ENCODE measurements at regions not wholly inside any gene's neighbourhood (a gene's known extent, or its start where the extent isn't known, plus 50 kb on each side); places are given as distances from the start of the nearest gene placed in this dataset.
"Not testable (repeated sequence)": the region's sequence is repeated elsewhere in the genome, so short reads cannot be mapped to it uniquely, and the experiment has no call there.

DNA sequence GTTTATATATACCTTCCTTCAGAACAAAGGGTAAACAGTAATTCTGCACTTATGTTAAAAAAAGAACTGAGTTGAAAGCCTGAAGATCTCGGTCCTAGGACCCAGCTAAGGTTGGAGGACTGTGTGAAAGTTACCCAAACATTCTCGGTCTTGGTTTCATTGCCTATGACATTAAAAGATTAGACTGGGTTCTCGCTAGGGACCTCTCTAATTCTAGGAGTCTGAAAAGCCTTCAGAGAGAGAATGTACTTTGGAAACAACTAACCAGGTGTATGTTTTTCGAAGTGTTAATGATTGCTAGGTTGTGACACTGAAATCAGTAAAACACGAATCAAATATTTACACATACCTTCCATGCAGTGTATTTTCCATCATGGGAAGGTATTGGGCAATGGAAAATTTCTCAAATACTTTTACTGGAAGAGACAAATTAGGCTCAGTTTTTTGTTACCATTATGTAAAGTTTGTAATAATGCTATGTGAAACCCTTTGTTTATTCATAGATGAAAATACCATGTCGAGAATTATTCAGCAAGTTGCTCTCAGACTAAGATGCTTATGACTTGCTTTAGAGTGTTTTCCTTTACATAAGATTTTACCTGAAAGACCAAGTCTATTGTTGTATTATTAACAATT lies 113.7 kb upstream of the LOC128125822 start:
- DNase-seq: no peak
- Mint-ChIP-seq H3K27me3 (peaks cover 9% of the 10 kb centered on the region), H3K4me3 (no peak overlapping the region), H3K36me3 (no peaks in the 10 kb centered on the region), H3K9me3 (peaks cover 0 to 1% (median 0%) of the 10 kb centered on the region in 7 donors), H3K4me1 (no peaks in the 10 kb centered on the region), H3K27ac (no peak overlapping the region)
- Histone ChIP-seq H3K4me1 (ENCODE audit: control insufficient read depth, insufficient read depth, low read length, poor library complexity, severe bottlenecking) (no peaks in the 10 kb centered on the region), H3K36me3 (ENCODE audit: control insufficient read depth, insufficient read depth, low read length) (no peaks in the 10 kb centered on the region), H3K4me3 (ENCODE audit: low read depth, low read length) (no peak overlapping the region), H3K27ac (ENCODE audit: insufficient read depth, low read length, poor library complexity, severe bottlenecking) (no peak overlapping the region), H3K27me3 (ENCODE audit: control insufficient read depth, insufficient read depth, low read length) (no peaks in the 10 kb centered on the region), H3K9me3 (ENCODE audit: control insufficient read depth in 2 of 2, low read length in 2 of 2) (no peaks in the 10 kb centered on the region)
- ATAC-seq (ENCODE audit: low read depth in 2 of 2): no peak

DNA sequence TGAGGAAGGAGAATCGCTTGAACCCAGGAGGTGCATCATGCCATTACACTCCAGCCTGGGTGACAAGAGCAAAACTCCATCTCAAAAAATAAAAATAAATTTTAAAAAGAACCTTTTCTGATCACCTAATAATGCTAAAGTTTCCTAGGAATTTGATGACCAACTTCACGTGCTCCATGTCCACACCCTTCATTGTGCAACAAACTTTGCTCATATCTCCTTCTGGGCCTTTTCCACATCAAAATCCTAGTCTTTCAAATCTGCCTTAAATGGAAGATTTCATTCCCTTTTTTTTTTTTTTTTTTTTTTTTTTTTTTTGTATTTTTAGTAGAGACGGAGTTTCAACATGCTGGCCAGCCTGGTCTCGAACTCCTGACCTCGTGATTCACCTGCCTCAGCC lies 112.5 kb upstream of the LOC128125822 start:
- peaks cover 9% of the 10 kb centered on the region for H3K27me3 Mint-ChIP-seq
- Histone ChIP-seq H3K4me3 (ENCODE audit: low read depth, low read length) (no peak overlapping the region), H3K36me3 (ENCODE audit: control insufficient read depth, insufficient read depth, low read length) (no peaks in the 10 kb centered on the region), H3K27me3 (ENCODE audit: control insufficient read depth, insufficient read depth, low read length) (no peaks in the 10 kb centered on the region), H3K9me3 (ENCODE audit: control insufficient read depth in 2 of 2, low read length in 2 of 2) (no peaks in the 10 kb centered on the region), H3K4me1 (ENCODE audit: control insufficient read depth, insufficient read depth, low read length, poor library complexity, severe bottlenecking) (no peaks in the 10 kb centered on the region), H3K27ac (ENCODE audit: insufficient read depth, low read length, poor library complexity, severe bottlenecking) (no peak overlapping the region)
- DNase-seq (no peak), ATAC-seq (ENCODE audit: low read depth in 2 of 2) (no peak)
- no peaks in the 10 kb centered on the region for H3K4me1 Mint-ChIP-seq
- no peak overlapping the region for H3K4me3 Mint-ChIP-seq
- no peaks in the 10 kb centered on the region for H3K36me3 Mint-ChIP-seq
- H3K27ac Mint-ChIP-seq: no peak overlapping the region
- no peaks in the 10 kb centered on the region for H3K9me3 Mint-ChIP-seq

DNA sequence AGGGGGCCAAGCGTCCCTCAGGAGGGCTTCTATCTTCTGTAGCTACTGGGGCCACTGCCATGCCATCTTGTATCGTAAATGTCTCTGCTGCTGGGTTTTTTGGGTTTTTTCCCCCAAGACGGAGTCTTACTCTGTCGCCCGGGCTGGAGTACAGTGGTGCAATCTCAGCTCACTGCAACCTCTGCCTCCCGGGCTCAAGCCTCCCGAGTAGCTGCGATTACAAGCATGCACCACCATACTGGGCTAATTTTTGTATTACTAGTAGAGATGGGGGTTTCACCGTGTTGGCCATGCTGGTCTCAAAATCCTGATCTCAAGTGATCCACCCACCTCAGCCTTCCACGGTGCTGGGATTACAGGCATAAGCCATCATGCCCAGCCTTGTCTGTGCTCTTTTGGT lies 111.3 kb upstream of the LOC128125822 start:
- H3K4me3 Mint-ChIP-seq: no peak overlapping the region
- H3K9me3 ChIP-seq (ENCODE audit: control insufficient read depth in 2 of 2, low read length in 2 of 2): no peaks in the 10 kb centered on the region
- no peaks in the 10 kb centered on the region for H3K36me3 ChIP-seq (ENCODE audit: control insufficient read depth, insufficient read depth, low read length)
- H3K4me1 Mint-ChIP-seq: no peaks in the 10 kb centered on the region
- no peak for DNase-seq
- peaks cover 9% of the 10 kb centered on the region for H3K27me3 Mint-ChIP-seq
- no peak overlapping the region for H3K27ac Mint-ChIP-seq
- H3K27me3 ChIP-seq (ENCODE audit: control insufficient read depth, insufficient read depth, low read length): no peaks in the 10 kb centered on the region
- H3K4me3 ChIP-seq (ENCODE audit: low read depth, low read length): no peak overlapping the region
- ATAC-seq (ENCODE audit: low read depth in 2 of 2): no peak
- no peaks in the 10 kb centered on the region for H3K9me3 Mint-ChIP-seq
- no peaks in the 10 kb centered on the region for H3K36me3 Mint-ChIP-seq
- H3K4me1 ChIP-seq (ENCODE audit: control insufficient read depth, insufficient read depth, low read length, poor library complexity, severe bottlenecking): no peaks in the 10 kb centered on the region
- H3K27ac ChIP-seq (ENCODE audit: insufficient read depth, low read length, poor library complexity, severe bottlenecking): no peak overlapping the region

DNA sequence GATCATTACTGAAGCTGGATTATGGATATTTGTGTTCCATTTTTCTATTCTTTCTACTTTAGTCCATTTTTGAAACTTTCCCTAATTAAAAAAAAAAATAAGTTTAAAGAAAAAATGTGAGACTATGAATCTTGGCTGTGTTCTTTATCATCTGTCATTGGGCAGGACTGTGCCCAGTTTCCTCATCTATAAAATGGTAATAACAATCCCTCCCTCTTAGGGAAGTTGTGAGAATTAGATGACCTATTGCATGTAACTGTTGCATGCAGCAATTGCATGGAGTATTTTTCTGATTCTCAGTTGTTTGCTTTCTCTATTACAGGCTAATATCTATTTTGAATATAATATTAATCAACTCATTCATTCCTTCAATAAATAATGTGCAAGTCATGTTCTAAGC lies 108.2 kb upstream of the LOC128125822 start:
- H3K4me3 Mint-ChIP-seq: no peak overlapping the region
- Histone ChIP-seq H3K4me1 (ENCODE audit: control insufficient read depth, insufficient read depth, low read length, poor library complexity, severe bottlenecking) (no peaks in the 10 kb centered on the region), H3K27ac (ENCODE audit: insufficient read depth, low read length, poor library complexity, severe bottlenecking) (no peak overlapping the region), H3K27me3 (ENCODE audit: control insufficient read depth, insufficient read depth, low read length) (no peaks in the 10 kb centered on the region), H3K4me3 (ENCODE audit: low read depth, low read length) (no peak overlapping the region), H3K36me3 (ENCODE audit: control insufficient read depth, insufficient read depth, low read length) (no peaks in the 10 kb centered on the region), H3K9me3 (ENCODE audit: control insufficient read depth in 2 of 2, low read length in 2 of 2) (no peaks in the 10 kb centered on the region)
- peaks cover 4% of the 10 kb centered on the region for H3K27me3 Mint-ChIP-seq
- H3K4me1 Mint-ChIP-seq: peaks cover 0 to 2% (median 0%) of the 10 kb centered on the region in 4 donors
- H3K9me3 Mint-ChIP-seq: no peaks in the 10 kb centered on the region
- H3K36me3 Mint-ChIP-seq: no peaks in the 10 kb centered on the region
- H3K27ac Mint-ChIP-seq: no peak overlapping the region
- DNase-seq (no peak), ATAC-seq (ENCODE audit: low read depth in 2 of 2) (no peak)

DNA sequence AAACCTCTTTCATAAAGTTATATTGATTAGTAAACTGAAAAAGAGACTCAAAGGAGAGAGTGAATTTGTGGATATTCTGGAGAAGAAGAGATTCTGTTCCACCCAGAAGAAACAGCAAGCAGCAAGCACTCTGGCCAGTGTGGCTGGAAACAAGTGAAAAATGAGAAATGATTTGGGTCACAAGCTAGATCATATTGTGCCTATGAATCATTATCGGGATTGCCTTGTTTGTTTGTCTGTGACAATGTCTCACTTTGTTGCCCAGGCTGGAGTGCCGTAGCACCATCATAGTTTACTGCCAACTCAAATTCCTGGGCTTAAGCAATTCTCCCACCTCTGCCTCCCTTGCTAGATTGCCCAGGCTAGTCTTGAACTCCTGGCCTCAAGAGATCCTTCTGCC lies 106.5 kb upstream of the LOC128125822 start:
- Mint-ChIP-seq H3K4me1 (peaks cover 0 to 2% (median 0%) of the 10 kb centered on the region in 4 donors), H3K4me3 (no peak overlapping the region), H3K36me3 (no peaks in the 10 kb centered on the region), H3K27ac (no peak overlapping the region), H3K9me3 (no peaks in the 10 kb centered on the region), H3K27me3 (peaks cover 4% of the 10 kb centered on the region)
- Histone ChIP-seq H3K27ac (ENCODE audit: insufficient read depth, low read length, poor library complexity, severe bottlenecking) (no peak overlapping the region), H3K4me3 (ENCODE audit: low read depth, low read length) (no peak overlapping the region), H3K9me3 (ENCODE audit: control insufficient read depth in 2 of 2, low read length in 2 of 2) (no peaks in the 10 kb centered on the region), H3K36me3 (ENCODE audit: control insufficient read depth, insufficient read depth, low read length) (no peaks in the 10 kb centered on the region), H3K27me3 (ENCODE audit: control insufficient read depth, insufficient read depth, low read length) (no peaks in the 10 kb centered on the region), H3K4me1 (ENCODE audit: control insufficient read depth, insufficient read depth, low read length, poor library complexity, severe bottlenecking) (no peaks in the 10 kb centered on the region)
- ATAC-seq (ENCODE audit: low read depth in 2 of 2): no peak
- no peak for DNase-seq

DNA sequence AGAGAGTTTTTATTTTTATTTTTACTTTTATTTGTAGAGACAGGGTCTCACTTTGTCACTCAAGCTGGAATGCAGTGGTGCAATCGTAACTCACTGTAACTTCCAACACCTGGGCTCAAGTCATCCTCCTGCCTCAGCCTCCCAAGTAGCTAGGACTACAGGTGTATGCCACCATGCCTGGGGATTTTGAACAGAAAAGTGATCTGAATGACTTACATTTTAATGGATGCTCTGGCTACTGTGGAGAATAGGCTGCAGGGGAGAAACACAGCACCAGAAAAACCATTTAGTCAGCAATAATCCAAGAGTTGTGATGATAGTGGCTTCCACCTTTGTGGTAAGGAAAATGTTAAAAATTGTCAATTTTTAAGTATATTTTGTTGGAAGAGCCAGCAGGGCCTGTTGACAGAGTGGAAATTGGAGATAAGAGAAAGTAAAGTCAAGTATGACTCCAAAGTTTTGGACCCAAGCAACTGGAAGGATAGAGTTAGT lies 106.0 kb upstream of the LOC128125822 start:
- Mint-ChIP-seq H3K27me3 (peaks cover 2% of the 10 kb centered on the region), H3K36me3 (no peaks in the 10 kb centered on the region), H3K27ac (no peak overlapping the region), H3K4me1 (peaks cover 0 to 2% (median 0%) of the 10 kb centered on the region in 4 donors), H3K9me3 (no peaks in the 10 kb centered on the region), H3K4me3 (no peak overlapping the region)
- DNase-seq: no peak
- Histone ChIP-seq H3K36me3 (ENCODE audit: control insufficient read depth, insufficient read depth, low read length) (no peaks in the 10 kb centered on the region), H3K27ac (ENCODE audit: insufficient read depth, low read length, poor library complexity, severe bottlenecking) (no peak overlapping the region), H3K27me3 (ENCODE audit: control insufficient read depth, insufficient read depth, low read length) (no peaks in the 10 kb centered on the region), H3K4me1 (ENCODE audit: control insufficient read depth, insufficient read depth, low read length, poor library complexity, severe bottlenecking) (no peaks in the 10 kb centered on the region), H3K9me3 (ENCODE audit: control insufficient read depth in 2 of 2, low read length in 2 of 2) (no peaks in the 10 kb centered on the region), H3K4me3 (ENCODE audit: low read depth, low read length) (no peak overlapping the region)
- no peak for ATAC-seq (ENCODE audit: low read depth in 2 of 2)

DNA sequence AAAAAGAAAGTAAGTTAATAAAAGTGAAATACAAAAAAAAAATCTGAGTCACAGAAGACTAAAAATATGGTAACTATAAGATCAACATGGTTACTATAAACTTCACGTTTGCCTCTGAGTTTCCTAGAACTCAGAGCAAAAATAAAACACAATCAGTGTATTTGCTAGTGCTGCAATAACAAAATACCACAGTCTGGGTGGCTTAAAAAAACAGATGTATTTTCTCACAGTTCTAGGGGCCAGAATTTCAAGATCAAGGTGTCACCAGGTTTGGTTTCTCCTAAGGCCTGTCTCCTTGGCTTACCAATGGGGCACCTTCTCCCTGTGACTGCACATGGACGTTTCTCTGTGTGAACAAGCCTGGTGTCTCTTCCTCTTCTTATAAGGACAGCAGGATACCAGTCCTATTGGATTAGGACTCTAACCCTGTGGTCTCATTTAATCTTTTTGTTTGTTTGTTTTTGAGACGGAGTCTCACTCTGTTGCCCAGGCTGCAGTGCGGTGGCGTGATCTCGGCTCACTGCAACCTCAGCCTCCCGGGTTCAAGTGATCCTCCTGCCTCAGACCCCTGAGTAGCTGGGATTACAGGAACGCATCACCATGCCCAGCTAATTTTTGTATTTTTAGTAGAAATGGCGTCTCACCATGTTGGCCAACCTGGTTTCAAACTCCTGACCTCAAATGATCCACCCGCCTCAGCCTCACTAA lies 104.9 kb upstream of the LOC128125822 start:
- Mint-ChIP-seq H3K4me3 (no peak overlapping the region), H3K27ac (no peak overlapping the region), H3K4me1 (peaks cover 0 to 2% (median 0%) of the 10 kb centered on the region in 4 donors), H3K27me3 (no peaks in the 10 kb centered on the region), H3K36me3 (no peaks in the 10 kb centered on the region), H3K9me3 (no peaks in the 10 kb centered on the region)
- no peaks in the 10 kb centered on the region for H3K36me3 ChIP-seq (ENCODE audit: control insufficient read depth, insufficient read depth, low read length)
- no peaks in the 10 kb centered on the region for H3K4me1 ChIP-seq (ENCODE audit: control insufficient read depth, insufficient read depth, low read length, poor library complexity, severe bottlenecking)
- no peaks in the 10 kb centered on the region for H3K27me3 ChIP-seq (ENCODE audit: control insufficient read depth, insufficient read depth, low read length)
- H3K27ac ChIP-seq (ENCODE audit: insufficient read depth, low read length, poor library complexity, severe bottlenecking): no peak overlapping the region
- ATAC-seq (ENCODE audit: low read depth in 2 of 2) (no peak), DNase-seq (no peak)
- H3K9me3 ChIP-seq (ENCODE audit: control insufficient read depth in 2 of 2, low read length in 2 of 2): no peaks in the 10 kb centered on the region
- H3K4me3 ChIP-seq (ENCODE audit: low read depth, low read length): no peak overlapping the region

DNA sequence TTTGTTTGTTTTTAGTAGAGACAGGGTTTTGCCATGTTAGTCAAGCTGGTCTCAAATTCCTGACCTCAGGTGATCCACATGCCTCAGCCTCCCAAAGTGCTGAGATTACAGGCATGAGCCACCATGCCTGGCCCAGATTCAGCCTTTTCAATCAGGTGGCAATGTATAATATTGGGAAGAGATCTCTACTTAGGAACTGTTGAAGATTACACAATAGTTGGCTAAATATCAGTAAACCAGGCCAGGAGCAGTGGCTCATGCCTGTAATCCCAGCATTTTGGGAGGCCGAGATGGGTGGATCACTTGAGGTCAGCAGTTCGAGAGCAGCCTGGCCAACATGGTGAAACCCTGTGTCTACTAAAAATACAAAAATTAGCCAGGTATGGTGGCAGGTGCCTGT lies 101.1 kb upstream of the LOC128125822 start:
- not testable (repeated sequence) for H3K27ac ChIP-seq (ENCODE audit: insufficient read depth, low read length, poor library complexity, severe bottlenecking); ATAC-seq (ENCODE audit: low read depth in 2 of 2); H3K9me3 Mint-ChIP-seq; H3K9me3 ChIP-seq (ENCODE audit: control insufficient read depth in 2 of 2, low read length in 2 of 2); H3K27me3 Mint-ChIP-seq; H3K4me1 ChIP-seq (ENCODE audit: control insufficient read depth, insufficient read depth, low read length, poor library complexity, severe bottlenecking); H3K36me3 Mint-ChIP-seq; DNase-seq; H3K27ac Mint-ChIP-seq; H3K4me3 Mint-ChIP-seq; H3K4me3 ChIP-seq (ENCODE audit: low read depth, low read length); H3K4me1 Mint-ChIP-seq; H3K27me3 ChIP-seq (ENCODE audit: control insufficient read depth, insufficient read depth, low read length); H3K36me3 ChIP-seq (ENCODE audit: control insufficient read depth, insufficient read depth, low read length)
